Activated CD8-positive, alpha-beta T cell treated with anti-CD3 and anti-CD28 coated beads for 36 hours (primary cell): ENCODE measurements at regions not wholly inside any gene's neighbourhood (a gene's known extent, or its start where the extent isn't known, plus 50 kb on each side); places are given as distances from the start of the nearest gene placed in this dataset.

ENCODE experiments used
- ATAC-seq: fragments of 200-7000 bp; cut with Tn5 transposase; one replicate; pipeline ENCODE4 v1.10.0; 2021; ENCODE audit warnings: mild to moderate bottlenecking, moderate library complexity
- CTCF ChIA-PET: fragments of 350-600 bp; sonication (Branson Sonifier 250); formaldehyde crosslinking; loops from one replicate; lab custom pipeline; 2021; ENCODE audit warnings: antibody characterized with exemption; lab: Charles Lee
- POLR2A ChIA-PET: fragments of 350-600 bp; sonication (Branson Sonifier 250); formaldehyde crosslinking; loops from one replicate; lab custom pipeline; 2021; ENCODE audit warnings: antibody characterized with exemption; lab: Charles Lee
- DNase-seq: peaks from one replicate; pipeline ENCODE4 v3.0.0-alpha.2; 2020
- H3K27ac Mint-ChIP-seq: one replicate; pipeline ENCODE4 v1.8.0; 2021; ENCODE audit warnings: mild to moderate bottlenecking, mixed read lengths
- H3K27me3 Mint-ChIP-seq: one replicate; pipeline ENCODE4 v1.8.0; 2021; ENCODE audit warnings: mixed read lengths
- H3K36me3 Mint-ChIP-seq: one replicate; pipeline ENCODE4 v1.8.0; 2021; ENCODE audit warnings: low read depth, mixed read lengths
- H3K4me1 Mint-ChIP-seq: one replicate; pipeline ENCODE4 v1.8.0; 2021; ENCODE audit warnings: low read depth, mixed read lengths
- H3K4me3 Mint-ChIP-seq: one replicate; pipeline ENCODE4 v1.8.0; 2021; ENCODE audit warnings: mild to moderate bottlenecking, moderate library complexity, mixed read lengths
- H3K9me3 Mint-ChIP-seq: one replicate; pipeline ENCODE4 v1.8.0; 2021; ENCODE audit warnings: mixed read lengths
- intact Hi-C: fragments of 100-400 bp; cut with micrococcal nuclease; formaldehyde crosslinking; loops from one replicate; pipeline ENCODE4 v1.10.0; 2022
- TF ChIP-seq, protein P1 (sequence below): fragments of 200-600 bp; IDR thresholded peaks from one replicate; pipeline ENCODE4 v1.8.0; 2022; ENCODE audit warnings: antibody characterized with exemption, mild to moderate bottlenecking

- Mint-ChIP-seq H3K4me3 (no peak overlapping the region), H3K36me3 (no peaks in the 10 kb centered on the region), H3K27ac (no peak overlapping the region), H3K9me3 (no peaks in the 10 kb centered on the region), H3K4me1 (no peaks in the 10 kb centered on the region), H3K27me3 (no peaks in the 10 kb centered on the region)
- ChIA-PET CTCF (no interaction called here), POLR2A (no interaction called here)
- intact Hi-C loops: no loop called here
- TF ChIP-seq, protein P1, sequence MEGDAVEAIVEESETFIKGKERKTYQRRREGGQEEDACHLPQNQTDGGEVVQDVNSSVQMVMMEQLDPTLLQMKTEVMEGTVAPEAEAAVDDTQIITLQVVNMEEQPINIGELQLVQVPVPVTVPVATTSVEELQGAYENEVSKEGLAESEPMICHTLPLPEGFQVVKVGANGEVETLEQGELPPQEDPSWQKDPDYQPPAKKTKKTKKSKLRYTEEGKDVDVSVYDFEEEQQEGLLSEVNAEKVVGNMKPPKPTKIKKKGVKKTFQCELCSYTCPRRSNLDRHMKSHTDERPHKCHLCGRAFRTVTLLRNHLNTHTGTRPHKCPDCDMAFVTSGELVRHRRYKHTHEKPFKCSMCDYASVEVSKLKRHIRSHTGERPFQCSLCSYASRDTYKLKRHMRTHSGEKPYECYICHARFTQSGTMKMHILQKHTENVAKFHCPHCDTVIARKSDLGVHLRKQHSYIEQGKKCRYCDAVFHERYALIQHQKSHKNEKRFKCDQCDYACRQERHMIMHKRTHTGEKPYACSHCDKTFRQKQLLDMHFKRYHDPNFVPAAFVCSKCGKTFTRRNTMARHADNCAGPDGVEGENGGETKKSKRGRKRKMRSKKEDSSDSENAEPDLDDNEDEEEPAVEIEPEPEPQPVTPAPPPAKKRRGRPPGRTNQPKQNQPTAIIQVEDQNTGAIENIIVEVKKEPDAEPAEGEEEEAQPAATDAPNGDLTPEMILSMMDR: no peak
- ATAC-seq (no peak), DNase-seq (no peak)
These were observed 338.2 kb upstream of the DDHD1 start for GRCh38 chr14:53491256-53491883.

DNA sequence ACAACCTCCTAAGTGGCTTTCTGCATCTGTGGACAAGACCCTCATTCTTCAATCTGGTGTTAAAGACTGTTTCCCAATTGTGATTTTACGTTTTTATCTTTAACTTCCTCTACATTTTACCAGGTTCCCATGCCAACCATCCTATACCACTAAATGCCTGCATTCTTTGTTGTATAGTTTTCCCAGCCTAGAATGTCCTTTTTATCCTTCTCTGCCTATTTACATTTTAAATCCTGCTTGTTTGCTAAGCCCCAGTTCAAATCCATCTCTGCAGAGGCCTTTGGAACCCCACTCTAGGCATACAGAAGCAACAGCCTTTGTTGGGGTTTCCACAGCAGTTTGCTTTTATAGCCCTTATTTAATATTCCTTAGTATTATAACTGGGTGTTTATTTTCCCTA, 325.1 kb upstream of the DDHD1 start:
- Mint-ChIP-seq H3K27ac (no peak overlapping the region), H3K9me3 (peaks cover 12% of the 10 kb centered on the region), H3K4me1 (no peaks in the 10 kb centered on the region), H3K27me3 (no peaks in the 10 kb centered on the region), H3K4me3 (no peak overlapping the region), H3K36me3 (peaks cover 2% of the 10 kb centered on the region)
- DNase-seq (no peak), ATAC-seq (no peak)
- intact Hi-C loops: no loop called here
- TF ChIP-seq, protein P1: no peak
- CTCF ChIA-PET: no interaction called here
- POLR2A ChIA-PET: no interaction called here

DNA sequence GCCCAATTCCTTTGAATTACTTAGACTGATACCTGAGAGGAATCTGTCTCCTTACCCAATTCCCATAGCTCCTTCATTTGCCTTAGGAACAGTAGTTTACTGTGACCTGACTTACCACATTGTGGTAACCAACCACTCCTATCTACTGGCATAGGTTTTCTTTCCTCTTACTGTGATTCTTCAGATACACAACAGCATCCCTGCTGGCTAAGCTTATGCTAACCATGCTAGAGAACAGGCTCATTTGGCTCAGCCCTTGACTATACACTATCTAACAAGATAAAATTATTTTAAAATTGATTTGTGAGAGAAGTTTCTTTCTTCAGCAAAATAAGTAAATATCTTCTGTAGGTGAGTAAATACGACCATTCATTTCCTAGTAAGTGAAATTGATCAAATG, 320.4 kb upstream of the DDHD1 start:
- DNase-seq: no peak
- intact Hi-C loops: no loop called here
- H3K36me3 Mint-ChIP-seq: no peaks in the 10 kb centered on the region
- no peak overlapping the region for H3K27ac Mint-ChIP-seq
- POLR2A ChIA-PET: no interaction called here
- H3K27me3 Mint-ChIP-seq: no peaks in the 10 kb centered on the region
- TF ChIP-seq, protein P1: no peak
- H3K4me3 Mint-ChIP-seq: no peak overlapping the region
- CTCF ChIA-PET: no interaction called here
- no peaks in the 10 kb centered on the region for H3K9me3 Mint-ChIP-seq
- H3K4me1 Mint-ChIP-seq: no peaks in the 10 kb centered on the region
- ATAC-seq: no peak

- Mint-ChIP-seq H3K27ac (no peak overlapping the region), H3K9me3 (no peaks in the 10 kb centered on the region), H3K36me3 (no peaks in the 10 kb centered on the region)
These were observed 319.2 kb upstream of the DDHD1 start for GRCh38 chr14:53472306-53472705.

DNA sequence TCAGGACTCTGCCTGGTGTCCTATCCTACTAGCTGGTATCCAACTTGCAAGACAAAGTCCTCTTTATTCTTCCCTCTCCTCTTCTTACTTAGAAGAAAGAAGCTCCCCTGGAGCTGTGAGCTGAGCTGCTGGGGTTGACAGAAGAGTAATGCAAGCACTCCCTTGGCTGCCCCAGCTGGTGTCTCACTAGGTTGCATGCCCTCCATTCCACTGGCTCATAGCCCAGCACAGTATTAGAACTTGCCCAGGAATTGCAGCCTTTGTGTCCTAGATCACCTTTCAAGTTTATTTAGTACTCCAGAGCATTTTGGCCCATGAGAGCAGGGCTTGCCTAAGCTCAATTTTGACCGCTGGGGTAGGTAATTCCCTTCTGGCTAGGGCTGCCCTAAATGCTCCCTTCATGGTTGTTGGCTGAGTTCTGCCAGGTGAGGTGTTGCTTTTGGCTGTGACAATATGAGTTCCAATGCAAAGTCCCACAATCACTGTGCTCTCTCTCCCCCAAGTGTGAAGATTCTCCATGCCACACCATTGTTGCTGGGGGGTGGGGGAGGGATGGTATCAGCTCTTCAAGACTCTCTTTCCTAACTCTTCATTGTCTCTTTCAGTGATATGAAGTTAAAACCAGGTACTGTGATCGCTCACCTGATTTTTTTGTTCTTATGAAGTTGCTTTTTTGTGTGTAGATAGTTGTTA, 317.4 kb upstream of the DDHD1 start:
- no peak overlapping the region for H3K27ac Mint-ChIP-seq
- H3K4me3 Mint-ChIP-seq: no peak overlapping the region
- H3K27me3 Mint-ChIP-seq: no peaks in the 10 kb centered on the region
- intact Hi-C loops: no loop called here
- ChIA-PET POLR2A (no interaction called here), CTCF (no interaction called here)
- DNase-seq (no peak), ATAC-seq (no peak)
- no peaks in the 10 kb centered on the region for H3K4me1 Mint-ChIP-seq
- TF ChIP-seq, protein P1: no peak
- no peaks in the 10 kb centered on the region for H3K9me3 Mint-ChIP-seq
- no peaks in the 10 kb centered on the region for H3K36me3 Mint-ChIP-seq

More at GRCh38 chr14:53472306-53472705, 319.2 kb upstream of the DDHD1 start:
- H3K4me3 Mint-ChIP-seq: no peak overlapping the region
- TF ChIP-seq, protein P1: no peak
- ChIA-PET CTCF (no interaction called here), POLR2A (no interaction called here)
- DNase-seq (no peak), ATAC-seq (no peak)
- intact Hi-C loops: no loop called here
- H3K4me1 Mint-ChIP-seq: no peaks in the 10 kb centered on the region
- H3K27me3 Mint-ChIP-seq: no peaks in the 10 kb centered on the region
